ENCODE measurements at regions not wholly inside any gene's neighbourhood (a gene's known extent, or its start where the extent isn't known, plus 50 kb on each side); places are given as distances from the start of the nearest gene placed in this dataset.

GRCh38 chr12:58544281-58544680 is 376.0 kb downstream of the LRIG3 start:
- intact Hi-C loops (cut with micrococcal nuclease): no loop called here
- no peaks in the 10 kb centered on the region for H3K4me1 ChIP-seq (ENCODE audit: control insufficient read depth in 1 of 2, insufficient read depth in 2 of 2, low read length in 2 of 2)
- H3K9ac ChIP-seq (ENCODE audit: insufficient read depth, low read length, poor library complexity, severe bottlenecking): no peak overlapping the region
- no peaks in the 10 kb centered on the region for H3K36me3 ChIP-seq (replicated peaks in 1 of 2; ENCODE audit: control insufficient read depth in 1 of 2, insufficient read depth in 2 of 2, low read length in 2 of 2)
- Mint-ChIP-seq H3K9me3 (peaks cover 0 to 2% (median 0%) of the 10 kb centered on the region in 7 donors), H3K27ac (no peak overlapping the region), H3K4me1 (no peaks in the 10 kb centered on the region), H3K36me3 (no peaks in the 10 kb centered on the region), H3K27me3 (ENCODE audit: low read depth in 3 of 3) (peaks cover 0 to 6% (median 3%) of the 10 kb centered on the region in 3 donors), H3K4me3 (no peak overlapping the region)
- DNase-seq: no peak
- H3K27me3 ChIP-seq (ENCODE audit: control insufficient read depth in 2 of 2, insufficient read depth in 2 of 2, low read length in 2 of 2): no peaks in the 10 kb centered on the region
- H3K9me3 ChIP-seq (replicated peaks in 1 of 2; ENCODE audit: control insufficient read depth in 1 of 2, insufficient read depth in 1 of 2, low read length in 2 of 2): no peaks in the 10 kb centered on the region
- H4K20me1 ChIP-seq (ENCODE audit: insufficient read depth, low read length): no peaks in the 10 kb centered on the region
- no peak for TF ChIP-seq CTCF (IDR thresholded peaks at IDR 0.05)
- 75% methylated on average over 1 of the region's 1 CpG for WGBS (ENCODE audit: insufficient coverage)
- no peak overlapping the region for H3K4me2 ChIP-seq (replicated peaks; ENCODE audit: extremely low read depth, low read length, poor library complexity, severe bottlenecking)
- no peak overlapping the region for H3K27ac ChIP-seq (ENCODE audit: low read depth in 1 of 2, low read length in 2 of 2)
- H3K4me3 ChIP-seq (replicated peaks in 1 of 3; ENCODE audit: low read depth in 2 of 3, low read length in 3 of 3): no peak overlapping the region
- no peak overlapping the region for H2AFZ ChIP-seq (ENCODE audit: insufficient read depth, low read depth, low read length, poor library complexity, severe bottlenecking)
- no peaks in the 10 kb centered on the region for H3K79me2 ChIP-seq (ENCODE audit: insufficient read depth, low read length)

- no peak for TF ChIP-seq CTCF (IDR thresholded peaks at IDR 0.05)
- Histone ChIP-seq H2AFZ (ENCODE audit: insufficient read depth, low read depth, low read length, poor library complexity, severe bottlenecking) (no peak overlapping the region), H3K27ac (ENCODE audit: low read depth in 1 of 2, low read length in 2 of 2) (no peak overlapping the region), H3K4me2 (replicated peaks; ENCODE audit: extremely low read depth, low read length, poor library complexity, severe bottlenecking) (no peak overlapping the region), H3K36me3 (replicated peaks in 1 of 2; ENCODE audit: control insufficient read depth in 1 of 2, insufficient read depth in 2 of 2, low read length in 2 of 2) (no peaks in the 10 kb centered on the region), H3K9me3 (replicated peaks in 1 of 2; ENCODE audit: control insufficient read depth in 1 of 2, insufficient read depth in 1 of 2, low read length in 2 of 2) (no peaks in the 10 kb centered on the region), H3K4me1 (ENCODE audit: control insufficient read depth in 1 of 2, insufficient read depth in 2 of 2, low read length in 2 of 2) (no peaks in the 10 kb centered on the region), H4K20me1 (ENCODE audit: insufficient read depth, low read length) (no peaks in the 10 kb centered on the region), H3K27me3 (ENCODE audit: control insufficient read depth in 2 of 2, insufficient read depth in 2 of 2, low read length in 2 of 2) (no peaks in the 10 kb centered on the region), H3K79me2 (ENCODE audit: insufficient read depth, low read length) (no peaks in the 10 kb centered on the region), H3K9ac (ENCODE audit: insufficient read depth, low read length, poor library complexity, severe bottlenecking) (no peak overlapping the region), H3K4me3 (replicated peaks in 1 of 3; ENCODE audit: low read depth in 2 of 3, low read length in 3 of 3) (no peak overlapping the region)
- peaks cover 0 to 2% (median 0%) of the 10 kb centered on the region in 7 donors for H3K9me3 Mint-ChIP-seq
- no peak overlapping the region for H3K4me3 Mint-ChIP-seq
- H3K36me3 Mint-ChIP-seq: no peaks in the 10 kb centered on the region
- H3K27me3 Mint-ChIP-seq (ENCODE audit: low read depth in 3 of 3): peaks cover 2 to 6% (median 3%) of the 10 kb centered on the region in 3 donors
- intact Hi-C loops (cut with micrococcal nuclease): no loop called here
- H3K27ac Mint-ChIP-seq: no peak overlapping the region
- no peaks in the 10 kb centered on the region for H3K4me1 Mint-ChIP-seq
- no peak for DNase-seq
Observed at GRCh38 chr12:58547217-58547616, 373.1 kb downstream of the LRIG3 start.

Data from CD14-positive monocyte (primary cell).